Muscle layer of duodenum (tissue), 2 donors: ENCODE measurements at regions not wholly inside any gene's neighbourhood (a gene's known extent, or its start where the extent isn't known, plus 50 kb on each side); places are given as distances from the start of the nearest gene placed in this dataset.
"Not testable (repeated sequence)": the region's sequence is repeated elsewhere in the genome, so short reads cannot be mapped to it uniquely, and the experiment has no call there.

Source experiments
- H3K27ac ChIP-seq: one replicate; pipeline ENCODE4 v1.7.0; 2013; ENCODE audit warnings: mild to moderate bottlenecking, low read length
- H3K27me3 ChIP-seq: one replicate; pipeline ENCODE4 v1.7.0; 2013; ENCODE audit warnings: low read depth, mild to moderate bottlenecking, control low read depth, low read length
- H3K36me3 ChIP-seq, 2 donors: one replicate each; pipeline ENCODE4 v1.7.0; 2013; ENCODE audit warnings: low read length in 2 of 2, control low read depth in 1 of 2, mild to moderate bottlenecking in 1 of 2; ENCODE audit not compliant: insufficient read depth in 2 of 2, control insufficient read depth in 1 of 2
- H3K4me1 ChIP-seq, 2 donors: one replicate each; pipeline ENCODE4 v1.7.0; 2013; ENCODE audit warnings: low read length in 2 of 2, mild to moderate bottlenecking in 2 of 2, control low read depth in 1 of 2, moderate library complexity in 1 of 2; ENCODE audit not compliant: insufficient read depth in 2 of 2, control insufficient read depth in 1 of 2
- H3K4me3 ChIP-seq, 2 donors: one replicate each; pipeline ENCODE4 v1.7.0; 2013; ENCODE audit warnings: low read length in 2 of 2, low read depth in 1 of 2, mild to moderate bottlenecking in 1 of 2
- H3K9me3 ChIP-seq, 2 donors: one replicate each; pipeline ENCODE4 v1.7.0; 2013; ENCODE audit warnings: low read length in 2 of 2, control low read depth in 1 of 2, mild to moderate bottlenecking in 1 of 2; ENCODE audit not compliant: control insufficient read depth in 1 of 2
- donor health status: healthy.

DNA sequence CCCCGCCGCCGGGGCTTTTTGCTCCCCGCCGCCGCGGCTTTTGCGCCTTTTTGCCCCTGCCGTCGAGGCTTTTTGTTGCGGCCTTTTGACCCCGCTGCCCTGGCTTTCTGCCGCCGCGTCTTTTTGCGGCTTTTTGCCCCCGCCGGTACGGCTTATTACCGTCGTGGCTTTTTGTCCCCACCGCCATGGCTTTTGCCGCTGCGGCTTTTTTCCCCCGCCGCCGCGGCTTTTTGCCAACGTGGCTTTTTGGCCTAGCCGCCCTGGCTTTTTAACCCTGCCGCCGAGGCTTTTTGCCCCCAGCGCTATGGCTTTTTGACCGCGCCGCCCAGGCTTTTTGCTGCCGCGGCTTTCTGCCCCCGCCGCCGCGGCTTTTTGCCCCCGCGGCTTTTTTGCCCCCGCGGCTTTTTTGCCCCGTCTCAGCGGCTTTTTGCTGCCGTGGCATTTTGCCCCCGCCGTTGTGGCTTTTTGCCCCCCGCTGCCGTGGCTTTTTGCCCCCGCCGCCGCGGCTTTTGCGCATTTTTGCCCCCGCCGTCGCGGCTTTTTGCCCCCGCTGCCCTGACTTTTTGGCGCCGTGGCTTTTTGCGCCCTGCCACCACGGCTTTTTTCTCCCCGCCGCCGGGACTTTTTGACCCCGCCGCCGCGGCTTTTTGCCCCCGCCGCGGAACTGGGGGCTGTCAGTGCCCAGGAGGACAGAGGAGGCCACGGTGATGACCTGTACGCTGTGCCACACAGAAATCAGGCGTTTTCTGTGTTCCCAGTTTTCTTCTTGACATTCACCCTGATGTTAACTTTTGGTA, 4828.5 kb upstream of the OR11H1 start:
- not testable (repeated sequence) for H3K4me1 ChIP-seq, H3K36me3 ChIP-seq, H3K27ac ChIP-seq, H3K27me3 ChIP-seq, H3K9me3 ChIP-seq
- peak overlapping the region in 1 of 2 donors; percentile 28 for H3K4me3 ChIP-seq

DNA sequence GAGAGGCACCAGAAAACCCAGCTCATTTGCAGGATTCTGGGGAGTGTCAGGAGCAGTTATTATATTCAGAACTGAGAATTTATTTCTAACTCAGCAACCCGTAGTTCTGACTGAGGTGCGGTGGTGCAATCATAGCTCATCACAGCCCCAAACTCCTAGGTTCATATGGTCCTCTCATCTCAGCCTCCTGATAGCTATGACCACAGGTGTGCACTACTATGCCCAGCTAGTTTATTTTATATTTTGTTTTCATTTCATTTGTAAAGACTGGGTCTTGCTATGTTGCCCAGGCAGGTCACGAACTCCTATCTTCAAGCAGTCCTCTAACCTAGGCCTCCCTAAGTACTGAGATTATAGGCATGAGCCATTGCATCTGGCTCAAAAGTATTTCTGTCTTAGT, 4819.8 kb upstream of the OR11H1 start:
- not testable (repeated sequence) for H3K27me3 ChIP-seq, H3K36me3 ChIP-seq, H3K4me3 ChIP-seq, H3K27ac ChIP-seq, H3K9me3 ChIP-seq, H3K4me1 ChIP-seq

DNA sequence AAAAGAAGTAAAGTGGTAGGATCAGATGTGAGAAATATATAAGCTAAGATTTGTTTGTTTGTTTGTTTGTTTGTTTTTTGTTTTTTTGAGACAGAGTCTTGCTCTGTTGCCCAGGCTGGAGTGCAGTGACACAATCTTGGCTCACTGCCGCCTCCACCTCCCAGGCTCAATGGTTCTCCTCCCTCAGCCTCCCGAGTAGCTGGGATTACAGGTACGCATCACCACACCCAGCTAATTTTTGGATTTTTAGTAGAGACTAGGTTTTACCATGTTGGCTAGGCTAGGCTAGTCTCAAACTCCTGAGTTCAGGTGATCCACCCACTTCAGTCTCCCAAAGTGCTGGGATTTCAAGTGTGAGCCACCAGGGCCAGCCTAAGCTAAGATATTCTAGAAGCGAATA, 4817.1 kb upstream of the OR11H1 start:
- not testable (repeated sequence) for H3K9me3 ChIP-seq, H3K36me3 ChIP-seq, H3K27ac ChIP-seq, H3K27me3 ChIP-seq, H3K4me1 ChIP-seq, H3K4me3 ChIP-seq

DNA sequence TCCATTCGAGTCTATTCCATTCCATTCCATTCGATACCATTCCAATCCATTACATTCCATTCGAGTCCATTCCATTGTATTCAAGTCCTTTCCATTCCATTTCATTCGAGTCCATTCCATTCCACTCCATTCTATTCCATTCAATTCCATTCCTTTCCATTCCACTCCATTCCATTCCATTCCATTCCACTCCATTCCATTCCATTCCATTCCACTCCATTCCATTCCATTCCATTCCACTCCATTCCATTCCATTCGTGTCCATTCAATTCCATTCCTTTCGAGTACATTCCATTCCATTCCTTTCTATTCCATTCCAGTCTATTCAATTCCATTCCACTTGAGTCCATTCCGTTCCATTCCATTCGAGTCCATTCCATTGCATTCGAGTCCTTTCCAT, 4805.2 kb upstream of the OR11H1 start:
- not testable (repeated sequence) for H3K4me1 ChIP-seq, H3K36me3 ChIP-seq, H3K27me3 ChIP-seq, H3K4me3 ChIP-seq, H3K27ac ChIP-seq
- peaks cover 21 to 83% of the 10 kb centered on the region in 2 donors for H3K9me3 ChIP-seq

DNA sequence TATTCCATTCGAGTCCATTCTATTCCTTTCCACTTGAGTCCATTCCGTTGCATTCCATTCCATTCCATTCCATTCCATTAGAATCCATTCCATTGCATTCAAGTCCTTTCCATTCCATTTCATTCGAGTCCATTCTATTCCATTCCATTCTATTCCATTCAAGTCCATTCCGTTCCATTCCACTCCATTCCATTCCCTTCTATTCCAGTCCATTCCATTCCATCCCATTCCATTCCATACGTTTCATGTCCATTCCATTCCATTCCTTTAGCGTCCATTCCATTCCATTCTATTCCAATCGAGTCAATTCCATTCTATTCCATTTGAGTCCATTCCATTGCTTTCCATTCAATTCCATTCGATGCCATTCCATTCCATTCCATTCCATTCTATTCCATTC, 4804.0 kb upstream of the OR11H1 start:
- not testable (repeated sequence) for H3K36me3 ChIP-seq, H3K4me1 ChIP-seq, H3K27ac ChIP-seq, H3K27me3 ChIP-seq
- H3K4me3 ChIP-seq, result peak overlapping the region in 1 of 2 donors; percentile 6
- peaks cover 23 to 82% of the 10 kb centered on the region in 2 donors for H3K9me3 ChIP-seq

DNA sequence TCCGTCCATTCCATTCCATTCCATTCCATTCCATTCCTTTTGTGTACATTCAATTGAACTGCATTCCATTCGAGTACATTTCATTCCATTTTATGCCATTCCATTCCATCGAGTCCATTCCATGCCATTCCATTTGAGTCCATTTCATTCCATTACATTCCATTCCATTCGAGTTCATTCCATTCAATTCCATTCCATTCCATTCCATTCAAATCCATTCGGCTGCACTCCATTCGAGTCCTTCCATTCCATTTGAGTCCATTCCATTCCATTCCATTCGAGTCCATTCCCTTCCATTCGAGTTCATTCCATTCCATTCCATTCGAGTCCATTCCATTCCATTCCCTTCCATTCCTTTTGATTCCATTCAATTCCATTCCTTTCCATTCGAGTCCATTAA, 4800.6 kb upstream of the OR11H1 start:
- no peaks in the 10 kb centered on the region for H3K4me1 ChIP-seq
- H3K27me3 ChIP-seq, result no peaks in the 10 kb centered on the region
- no peaks in the 10 kb centered on the region for H3K36me3 ChIP-seq
- H3K9me3 ChIP-seq, result peaks cover 27 to 77% of the 10 kb centered on the region in 2 donors
- no peak overlapping the region for H3K27ac ChIP-seq
- H3K4me3 ChIP-seq, result peak overlapping the region in 1 of 2 donors; percentile 10

DNA sequence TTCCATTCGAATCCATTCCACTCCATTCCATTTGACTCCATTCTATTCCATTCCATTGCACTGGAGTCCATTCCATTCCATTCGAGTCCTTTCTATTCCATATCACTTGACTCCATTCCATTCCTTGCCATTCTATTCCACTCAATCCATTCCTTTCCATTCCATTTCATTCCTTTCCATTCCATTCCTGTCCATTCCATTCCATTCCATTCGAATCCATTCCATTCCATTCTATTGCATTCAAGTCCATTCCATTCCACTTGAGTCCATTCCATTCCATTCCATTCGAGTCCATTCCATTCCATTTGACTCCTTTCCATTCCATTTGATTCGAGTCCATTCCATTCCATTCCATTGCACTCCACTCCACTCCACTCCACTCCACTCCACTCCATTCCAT, 4798.0 kb upstream of the OR11H1 start:
- Histone ChIP-seq H3K9me3 (peaks cover 21 to 57% of the 10 kb centered on the region in 2 donors), H3K4me3 (peak overlapping the region in 1 of 2 donors; percentile 9)
- H3K4me1 ChIP-seq, H3K27me3 ChIP-seq, H3K36me3 ChIP-seq, H3K27ac ChIP-seq: not testable (repeated sequence)

DNA sequence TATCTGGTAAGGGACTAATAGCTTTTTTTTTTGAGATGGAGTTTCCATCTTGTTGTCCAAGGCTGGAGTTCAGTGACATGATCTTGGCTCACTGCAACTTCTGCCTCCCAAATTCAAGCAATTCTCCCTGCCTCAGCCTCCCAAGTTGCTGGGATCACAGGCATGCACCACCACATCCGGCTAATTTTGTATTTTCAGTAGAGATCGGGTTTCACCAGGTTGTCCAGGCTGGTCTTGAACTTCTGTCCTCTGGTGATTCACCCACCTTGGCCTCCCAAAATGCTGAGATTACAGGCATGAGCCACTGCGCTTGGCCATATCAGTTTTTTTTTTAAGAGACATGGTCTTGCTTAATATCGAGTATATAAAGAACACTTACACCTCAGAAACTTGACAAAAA, 4797.3 kb upstream of the OR11H1 start:
- peaks cover 18 to 52% of the 10 kb centered on the region in 2 donors for H3K9me3 ChIP-seq
- not testable (repeated sequence) for H3K27me3 ChIP-seq, H3K4me1 ChIP-seq, H3K27ac ChIP-seq, H3K36me3 ChIP-seq, H3K4me3 ChIP-seq

DNA sequence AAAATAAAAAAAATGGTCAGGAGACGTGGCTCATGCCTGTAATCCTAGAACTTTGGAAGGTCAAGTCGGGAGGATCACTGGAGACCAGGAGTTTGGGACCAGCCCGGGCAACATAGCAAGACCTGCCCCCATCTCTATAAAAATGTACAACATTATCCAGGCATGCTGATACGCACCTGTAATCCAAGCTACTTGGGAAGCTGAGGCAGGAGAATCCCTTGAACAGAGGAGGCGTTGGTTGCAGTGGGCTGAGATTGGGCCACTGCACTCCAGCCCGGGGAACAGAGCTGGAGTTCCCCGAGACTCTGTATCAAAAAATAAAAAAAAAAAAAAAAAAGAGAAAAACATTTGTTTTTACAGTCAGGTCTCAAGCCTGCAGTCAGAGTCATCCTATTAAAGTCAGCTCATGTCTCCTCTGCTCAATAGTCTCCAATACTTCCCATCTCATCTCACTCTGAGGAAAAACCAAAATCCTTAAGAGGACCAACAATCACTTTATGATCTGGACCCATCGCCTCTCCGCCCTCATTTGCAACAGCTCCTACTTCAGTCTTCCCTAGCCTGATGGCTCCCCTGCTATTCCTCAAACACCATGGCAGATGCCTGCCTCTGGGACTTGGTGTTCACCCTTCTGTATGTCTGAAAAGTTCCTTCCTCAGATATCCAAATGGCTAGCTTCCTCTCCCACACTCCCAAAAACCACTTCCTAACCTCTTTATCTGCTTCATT, 4796.6 kb upstream of the OR11H1 start:
- not testable (repeated sequence) for H3K27ac ChIP-seq, H3K4me3 ChIP-seq, H3K4me1 ChIP-seq, H3K36me3 ChIP-seq, H3K27me3 ChIP-seq
- peaks cover 18 to 50% of the 10 kb centered on the region in 2 donors for H3K9me3 ChIP-seq

DNA sequence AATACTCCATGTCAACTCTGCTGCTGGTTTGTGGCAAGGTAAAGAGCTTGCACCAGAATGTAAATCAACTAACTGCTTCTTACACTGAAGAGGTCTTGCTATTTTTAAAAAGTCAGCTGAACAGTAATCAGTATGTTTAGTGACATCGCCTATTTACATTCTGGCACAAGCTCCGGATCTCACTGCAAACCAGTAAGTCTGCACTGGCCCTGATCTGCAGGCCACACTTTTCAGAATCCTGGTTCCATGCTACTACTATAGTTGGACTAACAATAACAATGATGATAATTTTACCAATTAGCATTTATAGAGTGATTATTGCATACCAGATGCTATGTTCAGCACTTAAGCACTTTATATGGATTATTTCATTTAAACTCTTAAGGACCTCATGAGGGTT, 4792.9 kb upstream of the OR11H1 start:
- H3K4me1 ChIP-seq, H3K4me3 ChIP-seq, H3K27me3 ChIP-seq, H3K36me3 ChIP-seq, H3K27ac ChIP-seq: not testable (repeated sequence)
- peaks cover 0 to 19% of the 10 kb centered on the region in 2 donors for H3K9me3 ChIP-seq

DNA sequence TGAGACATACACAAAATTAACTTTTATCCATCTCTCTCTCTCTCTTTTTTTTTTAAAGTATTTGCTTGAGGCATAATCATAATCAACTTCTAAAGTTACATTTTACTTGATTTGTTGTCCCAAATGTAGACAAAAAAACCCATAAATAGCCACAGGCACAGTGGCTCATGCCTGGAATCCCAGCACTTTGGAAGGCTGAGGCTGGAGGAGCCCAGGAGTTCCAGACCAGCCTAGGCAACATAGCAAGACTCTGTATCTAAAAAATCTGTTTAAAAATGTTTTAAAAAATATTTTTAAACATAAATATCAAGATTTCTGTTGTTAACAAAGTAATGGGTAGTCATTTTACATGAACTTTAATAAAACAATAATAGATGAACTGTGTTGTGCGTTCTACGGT, 4791.1 kb upstream of the OR11H1 start:
- peaks cover 0 to 15% of the 10 kb centered on the region in 2 donors for H3K9me3 ChIP-seq
- H3K4me1 ChIP-seq, H3K4me3 ChIP-seq, H3K27me3 ChIP-seq, H3K27ac ChIP-seq, H3K36me3 ChIP-seq: not testable (repeated sequence)

DNA sequence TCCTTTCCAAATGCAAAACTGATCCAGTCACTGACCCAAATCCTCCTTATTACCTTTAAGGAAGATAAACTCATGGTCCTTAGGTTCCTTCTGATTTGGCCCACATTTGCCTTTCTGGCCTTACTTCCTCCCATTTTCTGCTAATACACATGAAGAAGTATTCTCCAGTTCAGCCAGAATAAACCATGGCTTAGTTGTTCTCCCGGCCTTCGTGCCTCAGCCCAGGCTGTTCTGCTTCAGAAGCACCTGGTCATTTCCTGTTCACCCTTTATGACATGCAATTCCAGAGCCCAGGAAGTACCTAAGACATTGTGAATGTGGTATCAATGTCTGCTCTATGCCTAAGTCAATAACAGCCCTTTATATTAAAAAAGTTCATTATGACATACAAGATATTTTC, 4790.1 kb upstream of the OR11H1 start:
- H3K4me3 ChIP-seq, H3K27me3 ChIP-seq, H3K27ac ChIP-seq, H3K4me1 ChIP-seq, H3K36me3 ChIP-seq: not testable (repeated sequence)
- peaks cover 0 to 22% of the 10 kb centered on the region in 2 donors for H3K9me3 ChIP-seq
